SK-N-SH (cell line): ENCODE measurements at regions not wholly inside any gene's neighbourhood (a gene's known extent, or its start where the extent isn't known, plus 50 kb on each side); places are given as distances from the start of the nearest gene placed in this dataset.

Experiments used
- CTCF ChIA-PET: fragments of 300-600, 350-600 bp; formaldehyde crosslinking; extraction: SDS; loops from one replicate; lab custom pipeline; 2021; lab: Yijun Ruan, JAX
- POLR2A ChIA-PET: fragments of 350-600 bp; sonication (Branson Sonifier 250); formaldehyde crosslinking; extraction: SDS; loops from one replicate; lab custom pipeline; 2020; ENCODE audit warnings: antibody characterized with exemption, inconsistent platforms; lab: Yijun Ruan, JAX
- DNase-seq: peaks from one replicate; pipeline ENCODE4 v3.0.0; 2012
- H2AFZ ChIP-seq: fragments of 200-600 bp; sonication (generic); 2 replicates; pipeline ENCODE4 v1.8.1; 2016; ENCODE audit warnings: antibody characterized with exemption, mild to moderate bottlenecking, low read depth
- H3F3A ChIP-seq: fragments of 200-600 bp; sonication (generic); replicated peaks from 2 replicates; pipeline ENCODE3; 2016; ENCODE audit warnings: antibody characterized with exemption, mild to moderate bottlenecking; ENCODE audit not compliant: insufficient read depth
- H3K27ac ChIP-seq, 2 experiments: fragments of 200-500 bp in 1 of 2; fragments of 200-600 bp in 1 of 2; sonication (Bioruptor generic) in 1 of 2; sonication (generic), shearing (Covaris generic) in 1 of 2; 2 replicates each; pipeline versions ENCODE4 v1.5.1 to v1.6.1; 2014 to 2016; ENCODE audit warnings: low read depth in 2 of 2, inconsistent platforms in 1 of 2, low read length in 1 of 2, mild to moderate bottlenecking in 1 of 2, mixed read lengths in 1 of 2
- H3K27me3 ChIP-seq: fragments of 200-600 bp; sonication (generic), shearing (Covaris generic); 2 replicates; pipeline ENCODE4 v1.6.1; 2016; ENCODE audit warnings: mixed run types; ENCODE audit not compliant: insufficient read depth
- H3K36me3 ChIP-seq, 2 experiments: fragments of 200-500 bp in 1 of 2; fragments of 200-600 bp in 1 of 2; sonication (Bioruptor generic) in 1 of 2; sonication (generic) in 1 of 2; replicated peaks in 1 of 2; 2 replicates each; pipeline versions ENCODE3 to v1.5.1; 2014 to 2016; ENCODE audit warnings: low read length in 1 of 2, mild to moderate bottlenecking in 1 of 2; ENCODE audit not compliant: insufficient read depth in 2 of 2, control insufficient read depth in 1 of 2
- H3K4me1 ChIP-seq, 2 experiments: fragments of 200-500 bp in 1 of 2; fragments of 200-600 bp in 1 of 2; sonication (Bioruptor generic) in 1 of 2; sonication (generic), shearing (Covaris generic) in 1 of 2; 2 replicates each; pipeline versions ENCODE4 v1.5.1 to v1.6.1; 2014 to 2016; ENCODE audit warnings: low read depth in 1 of 2, low read length in 1 of 2, mixed run types in 1 of 2; ENCODE audit not compliant: insufficient read depth in 2 of 2, control insufficient read depth in 1 of 2
- H3K4me2 ChIP-seq: fragments of 200-600 bp; sonication (generic), shearing (Covaris generic); 2 replicates; pipeline ENCODE4 v1.6.1; 2017; ENCODE audit warnings: mixed run types
- H3K4me3 ChIP-seq, 2 experiments: fragments of 200-500 bp in 1 of 2; fragments of 200-600 bp in 1 of 2; sonication (Bioruptor generic) in 1 of 2; sonication (generic), shearing (Covaris generic) in 1 of 2; 2 replicates each; pipeline versions ENCODE4 v1.5.1 to v1.8.1; 2014 to 2016; ENCODE audit warnings: low read depth in 2 of 2, inconsistent platforms in 1 of 2, low read length in 1 of 2, mild to moderate bottlenecking in 1 of 2, mixed read lengths in 1 of 2, moderate library complexity in 1 of 2
- H3K79me2 ChIP-seq: fragments of 200-600 bp; sonication (generic); 2 replicates; pipeline ENCODE4 v1.8.1; 2017; ENCODE audit warnings: mild to moderate bottlenecking; ENCODE audit not compliant: insufficient read depth
- H3K9ac ChIP-seq: fragments of 200-600 bp; sonication (generic); 2 replicates; pipeline ENCODE4 v1.6.1; 2017; ENCODE audit warnings: mixed run types
- H3K9me2 ChIP-seq: fragments of 200-600 bp; sonication (generic); 2 replicates; pipeline ENCODE4 v1.6.1; 2017; ENCODE audit warnings: mixed run types
- H3K9me3 ChIP-seq: fragments of 200-600 bp; sonication (generic); 2 replicates; pipeline ENCODE4 v1.6.1; 2017; ENCODE audit warnings: mixed run types, mild to moderate bottlenecking, moderate library complexity
- H4K20me1 ChIP-seq: fragments of 200-600 bp; sonication (generic); 2 replicates; pipeline ENCODE4 v1.6.1; 2017; ENCODE audit warnings: mild to moderate bottlenecking, mixed run types; ENCODE audit not compliant: insufficient read depth
- EP300 ChIP-seq, 2 experiments: IDR thresholded peaks; 2 replicates each; pipeline versions ENCODE4 v1.4.0 to v1.6.1; 2012; ENCODE audit warnings: borderline replicate concordance in 1 of 2, low read depth in 1 of 2, low read length in 1 of 2
- FOSL2 ChIP-seq: IDR thresholded peaks from 2 replicates; pipeline ENCODE4 v1.4.0; 2012; ENCODE audit warnings: low read depth, mild to moderate bottlenecking, moderate library complexity, borderline replicate concordance
- FOXJ3 ChIP-seq: sonication (generic); formaldehyde crosslinking; IDR thresholded peaks from 2 replicates; pipeline ENCODE4 v1.5.1; 2020; ENCODE audit warnings: mild to moderate bottlenecking, missing genetic modification reagents
- GABPA ChIP-seq: IDR thresholded peaks from 2 replicates; pipeline ENCODE4 v1.4.0; 2012; ENCODE audit warnings: low read depth, mild to moderate bottlenecking
- JUND ChIP-seq: IDR thresholded peaks from 2 replicates; pipeline ENCODE4 v1.4.0; 2012
- RAD21 ChIP-seq: IDR thresholded peaks from 2 replicates; pipeline ENCODE4 v1.6.1; 2012; ENCODE audit warnings: mild to moderate bottlenecking, low read length
- SIN3A ChIP-seq: IDR thresholded peaks from 2 replicates; pipeline ENCODE4 v1.6.1; 2012; ENCODE audit warnings: low read depth, mild to moderate bottlenecking, low read length, moderate library complexity, borderline replicate concordance
- SMC3 ChIP-seq: IDR thresholded peaks from 2 replicates; pipeline ENCODE4 v1.6.1; 2012; ENCODE audit warnings: low read depth, low read length, improper control_type of control experiment
- YY1 ChIP-seq: IDR thresholded peaks from 2 replicates; pipeline ENCODE4 v1.4.0; 2012; ENCODE audit warnings: low read depth, mild to moderate bottlenecking
- WGBS: methylation state at CpG from one replicate; pipeline ENCODE4 v1.1.6; 2017; ENCODE audit warnings: low lambda C conversion rate; 5-methylcytosine and 5-hydroxymethylcytosine counted together
- TF ChIP-seq, protein P1 (sequence below): fragments of 150-350 bp; IDR thresholded peaks from 2 replicates; pipeline ENCODE4 v1.6.1; 2016; ENCODE audit warnings: mild to moderate bottlenecking, low read depth, low read length

DNA sequence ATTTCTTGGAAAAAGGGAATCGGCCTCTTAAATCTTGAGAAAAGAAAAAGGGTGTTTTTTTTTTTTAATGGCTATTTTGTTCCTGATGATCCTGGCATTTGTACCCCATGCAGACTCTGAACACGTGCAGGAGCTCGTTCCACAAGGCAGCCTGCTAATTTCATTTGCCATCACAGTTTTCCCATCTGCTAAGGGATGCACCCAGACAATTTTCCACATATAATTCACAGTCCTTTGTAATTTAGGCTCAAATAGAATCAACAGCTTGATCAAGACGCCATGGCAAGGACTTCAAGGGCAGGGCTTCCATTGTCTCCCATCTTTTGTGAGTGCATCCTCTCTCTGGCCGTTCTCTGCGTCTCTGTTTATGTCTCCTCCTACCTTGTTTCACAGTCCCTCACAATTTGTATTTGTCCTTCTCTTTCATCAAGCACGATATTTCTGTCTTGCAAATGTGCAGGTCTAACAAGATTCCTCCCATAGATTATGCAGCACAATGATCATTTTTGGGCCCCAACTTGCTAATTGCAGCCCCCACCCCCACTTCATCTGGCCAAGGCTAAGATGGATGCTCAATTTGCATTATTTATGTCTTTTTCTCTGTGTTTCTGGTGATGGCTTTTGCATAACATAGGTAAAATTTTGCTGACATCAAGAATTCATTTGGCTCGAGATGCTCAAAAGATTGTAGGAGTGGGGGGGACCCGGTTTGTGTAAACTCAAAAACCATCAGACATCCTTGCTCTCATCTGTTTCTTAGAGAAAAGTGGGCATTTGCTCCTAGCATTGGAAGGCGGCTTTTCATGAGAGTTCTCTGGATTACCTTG lies 356.0 kb upstream of the NPVF start:
- CTCF ChIA-PET: interaction anchor here (0.8 to 1.9 kb wide), 6 partner anchors 14 to 268 kb away, joined by 3 to 9 read pairs (median 3); no protein-coding TSS in a partner anchor
- no peaks in the 10 kb centered on the region for H3K79me2 ChIP-seq
- no peak for TF ChIP-seq JUND

DNA sequence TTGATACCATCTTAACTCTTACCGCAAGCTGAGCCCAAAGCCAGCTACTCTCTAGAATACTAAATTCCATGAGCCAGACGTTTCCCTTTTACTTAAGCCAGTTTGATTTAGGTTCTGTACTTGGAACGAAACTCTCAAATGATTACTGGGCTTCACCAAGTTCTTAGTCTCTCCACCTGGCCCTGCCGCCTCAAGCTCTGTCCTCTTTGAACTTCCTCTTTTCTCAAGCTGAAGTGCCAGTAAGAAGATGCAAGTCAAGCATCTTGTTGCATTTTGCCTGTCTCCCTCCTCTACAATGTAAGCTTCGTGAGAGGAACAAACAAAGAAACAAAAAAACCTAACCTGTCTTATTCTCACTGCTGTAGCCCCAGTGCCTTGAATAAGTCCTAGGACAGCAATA lies 358.2 kb upstream of the NPVF start:
- Histone ChIP-seq H4K20me1 (no peaks in the 10 kb centered on the region), H3K9me2 (no peaks in the 10 kb centered on the region), H3K27ac (no peak overlapping the region), H3K4me2 (no peak overlapping the region), H3K4me3 (no peak overlapping the region)
- POLR2A ChIA-PET: no interaction called here
- DNase-seq: no peak
- no peak for TF ChIP-seq YY1
- TF ChIP-seq SMC3: no peak
- TF ChIP-seq RAD21: no peak
- no peak for TF ChIP-seq FOXJ3 (CRISPR knock-in tag)
- TF ChIP-seq, protein P1, sequence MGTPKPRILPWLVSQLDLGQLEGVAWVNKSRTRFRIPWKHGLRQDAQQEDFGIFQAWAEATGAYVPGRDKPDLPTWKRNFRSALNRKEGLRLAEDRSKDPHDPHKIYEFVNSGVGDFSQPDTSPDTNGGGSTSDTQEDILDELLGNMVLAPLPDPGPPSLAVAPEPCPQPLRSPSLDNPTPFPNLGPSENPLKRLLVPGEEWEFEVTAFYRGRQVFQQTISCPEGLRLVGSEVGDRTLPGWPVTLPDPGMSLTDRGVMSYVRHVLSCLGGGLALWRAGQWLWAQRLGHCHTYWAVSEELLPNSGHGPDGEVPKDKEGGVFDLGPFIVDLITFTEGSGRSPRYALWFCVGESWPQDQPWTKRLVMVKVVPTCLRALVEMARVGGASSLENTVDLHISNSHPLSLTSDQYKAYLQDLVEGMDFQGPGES: no peak
- TF ChIP-seq EP300 (IDR thresholded peaks at IDR 0.05; ENCODE audit: borderline replicate concordance in 1 of 2, low read depth in 1 of 2, low read length in 1 of 2): no peak
- TF ChIP-seq FOSL2: no peak
- TF ChIP-seq SIN3A: no peak
- TF ChIP-seq, all 33 proteins: peak for 0
- H3K9ac ChIP-seq: no peak overlapping the region
- no peaks in the 10 kb centered on the region; the same call in 1 of the 2 replicates for H3K9me3 ChIP-seq
- no peak overlapping the region for H2AFZ ChIP-seq
- WGBS: 34% methylated on average over 5 of the region's 5 CpGs
- H3K79me2 ChIP-seq: no peaks in the 10 kb centered on the region
- H3K36me3 ChIP-seq: no peaks in the 10 kb centered on the region
- CTCF ChIA-PET: interaction anchor here (0.8 to 2.8 kb wide), 10 partner anchors 11 to 370 kb away, joined by 3 to 13 read pairs (median 8); no protein-coding TSS in a partner anchor
- H3K4me1 ChIP-seq: no peaks in the 10 kb centered on the region; a peak in 1 of 4 replicates
- H3F3A ChIP-seq: no peaks in the 10 kb centered on the region
- H3K27me3 ChIP-seq: no peaks in the 10 kb centered on the region

More for the DNA sequence above, 356.0 kb upstream of the NPVF start:
- Histone ChIP-seq H4K20me1 (no peaks in the 10 kb centered on the region), H3K9ac (no peak overlapping the region), H3K27ac (no peak overlapping the region), H3K9me3 (no peaks in the 10 kb centered on the region; the same call in 1 of the 2 replicates), H3K27me3 (no peaks in the 10 kb centered on the region), H3K4me2 (no peak overlapping the region), H3K4me3 (no peak overlapping the region), H3K4me1 (peaks cover 0 to 6% of the 10 kb centered on the region in 2 experiments; a peak in 2 of 4 replicates), H2AFZ (no peak overlapping the region), H3K9me2 (no peaks in the 10 kb centered on the region), H3K36me3 (no peaks in the 10 kb centered on the region), H3F3A (no peaks in the 10 kb centered on the region)
- no peak for DNase-seq
- POLR2A ChIA-PET: no interaction called here
- 13% methylated on average over 10 of the region's 10 CpGs for WGBS

DNA sequence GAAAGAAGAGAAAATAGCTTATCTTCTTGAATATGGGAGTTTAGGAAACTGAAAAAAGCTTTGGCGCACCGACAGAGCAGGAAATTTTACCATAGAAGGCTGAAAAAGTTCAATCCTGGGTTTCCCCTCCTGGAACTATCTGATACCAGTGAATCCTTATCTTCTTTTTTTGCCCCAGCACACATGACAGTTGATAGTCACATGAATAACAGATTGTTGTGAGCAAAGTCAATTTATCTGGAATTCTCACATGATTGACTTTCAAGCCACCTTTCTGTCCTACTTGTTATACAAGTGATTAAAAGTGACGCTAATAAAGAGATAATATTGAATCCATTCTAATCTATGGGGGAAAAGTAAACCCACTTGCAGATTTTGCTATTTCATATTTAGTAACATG lies 365.8 kb upstream of the NPVF start:
- no peak overlapping the region for H3K9ac ChIP-seq
- H3K4me3 ChIP-seq: no peak overlapping the region
- no peaks in the 10 kb centered on the region for H3K36me3 ChIP-seq
- H3K4me2 ChIP-seq: no peak overlapping the region
- H3F3A ChIP-seq: no peaks in the 10 kb centered on the region
- H3K9me2 ChIP-seq: no peaks in the 10 kb centered on the region
- no peaks in the 10 kb centered on the region; a peak in 1 of 4 replicates for H3K4me1 ChIP-seq
- no peak for DNase-seq
- POLR2A ChIA-PET: no interaction called here
- H3K27ac ChIP-seq: no peak overlapping the region
- no peak for TF ChIP-seq GABPA
- TF ChIP-seq, all 33 proteins: peak for 0
- Histone ChIP-seq H3K9me3 (no peaks in the 10 kb centered on the region; the same call in 1 of the 2 replicates), H3K27me3 (no peaks in the 10 kb centered on the region), H3K79me2 (no peaks in the 10 kb centered on the region), H2AFZ (no peak overlapping the region), H4K20me1 (no peaks in the 10 kb centered on the region)
- WGBS: 37% methylated on average over 3 of the region's 3 CpGs
- CTCF ChIA-PET: interaction anchor here (2.1 to 3.4 kb wide), 2 partner anchors 28 to 257 kb away, joined by 6 to 14 read pairs; no protein-coding TSS in a partner anchor
